ENCODE measurements at regions not wholly inside any gene's neighbourhood (a gene's known extent, or its start where the extent isn't known, plus 50 kb on each side); places are given as distances from the start of the nearest gene placed in this dataset.

DNA sequence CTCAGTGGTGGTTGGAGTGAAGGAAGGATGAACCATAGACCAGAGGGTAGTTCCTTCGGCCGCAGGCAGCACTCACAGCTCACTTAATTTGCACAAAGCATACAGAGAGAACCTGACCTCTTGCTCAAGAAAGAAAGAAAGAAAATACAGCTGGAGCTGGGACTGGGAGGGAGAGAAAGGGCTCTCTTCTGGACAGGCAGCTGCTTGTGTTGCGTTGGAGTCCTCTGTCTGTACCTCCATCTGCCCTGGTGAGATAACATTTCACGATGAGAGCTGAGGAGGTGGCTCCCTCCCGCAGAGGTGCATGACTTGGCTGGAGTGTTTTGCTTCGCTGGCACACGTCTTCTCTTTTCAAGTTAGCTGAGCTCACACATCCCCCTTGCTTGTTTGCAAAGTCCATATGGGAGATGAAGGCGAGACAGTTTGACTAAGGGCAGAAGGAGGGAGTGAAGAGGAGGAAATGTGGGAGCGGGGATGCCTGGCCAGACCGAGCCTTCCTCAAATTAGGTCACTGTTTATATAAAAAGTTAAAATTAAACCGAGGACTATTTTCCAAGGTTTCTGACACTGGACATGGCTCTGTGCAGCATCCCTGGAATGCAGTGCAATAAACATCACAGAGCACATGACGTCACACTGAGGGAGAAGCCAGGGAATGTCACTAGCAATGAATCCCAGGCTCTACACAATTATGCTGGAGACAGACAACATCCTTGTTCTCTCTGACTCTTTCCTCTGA lies 359.4 kb downstream of the CD83 start:
- no peak for TF ChIP-seq POLR2A (IDR thresholded peaks at IDR 0.05)
- TF ChIP-seq CTCF (IDR thresholded peaks at IDR 0.05 in 4 of 5, conservative IDR thresholded peaks at IDR 0.05 in 1 of 5), result no peak
